Lower leg skin (tissue), 3 donors: ENCODE measurements at regions not wholly inside any gene's neighbourhood (a gene's known extent, or its start where the extent isn't known, plus 50 kb on each side); places are given as distances from the start of the nearest gene placed in this dataset.

ENCODE experiments used
- CTCF ChIP-seq, 3 donors: fragments of 450-650 bp; IDR thresholded peaks; one replicate each; pipeline ENCODE4 v1.5.1; 2016; ENCODE audit warnings: antibody characterized with exemption in 3 of 3, mild to moderate bottlenecking in 3 of 3, moderate library complexity in 2 of 3
- POLR2A ChIP-seq, 2 donors: fragments of 450-650 bp; IDR thresholded peaks; one replicate each; pipeline ENCODE4 v1.6.1; 2016 to 2017; ENCODE audit warnings: antibody characterized with exemption in 2 of 2, mild to moderate bottlenecking in 1 of 2, moderate library complexity in 1 of 2

GRCh38 chr11:81373986-81374385 lies 1359.7 kb downstream of the FAM181B start:
- TF ChIP-seq CTCF (IDR thresholded peaks at IDR 0.05): no peak
- no peak for TF ChIP-seq POLR2A (IDR thresholded peaks at IDR 0.05)
